HUES48 (cell line): ENCODE measurements at regions not wholly inside any gene's neighbourhood (a gene's known extent, or its start where the extent isn't known, plus 50 kb on each side); places are given as distances from the start of the nearest gene placed in this dataset.

Experiments
- H3K27ac ChIP-seq: one replicate; pipeline ENCODE4 v1.7.0; 2013; ENCODE audit warnings: low read depth, low read length, inconsistent platforms
- H3K27me3 ChIP-seq: 2 replicates; pipeline ENCODE4 v1.6.1; 2013; ENCODE audit warnings: mild to moderate bottlenecking, low read length; ENCODE audit not compliant: control insufficient read depth, insufficient read depth
- H3K36me3 ChIP-seq: 2 replicates; pipeline ENCODE4 v1.6.1; 2013; ENCODE audit warnings: low read length; ENCODE audit not compliant: control insufficient read depth, insufficient read depth
- H3K4me1 ChIP-seq: 2 replicates; pipeline ENCODE4 v1.6.1; 2013; ENCODE audit warnings: mild to moderate bottlenecking, low read length; ENCODE audit not compliant: control insufficient read depth, insufficient read depth
- H3K4me3 ChIP-seq: 2 replicates; pipeline ENCODE4 v1.5.1; 2013; ENCODE audit warnings: mild to moderate bottlenecking, low read depth, low read length
- H3K9ac ChIP-seq: 2 replicates; pipeline ENCODE4 v1.6.1; 2013; ENCODE audit warnings: mild to moderate bottlenecking, low read depth, low read length, moderate library complexity
- H3K9me3 ChIP-seq: 2 replicates; pipeline ENCODE4 v1.6.1; 2013; ENCODE audit warnings: low read length; ENCODE audit not compliant: control insufficient read depth, insufficient read depth

GRCh38 chr14:38808734-38809455 is 294.1 kb downstream of the SEC23A start:
- H3K4me1 ChIP-seq: no peaks in the 10 kb centered on the region
- H3K27ac ChIP-seq: peak overlapping the region; percentile 69
- H3K4me3 ChIP-seq: no peak overlapping the region
- no peaks in the 10 kb centered on the region; the same call in 1 of the 2 replicates for H3K9me3 ChIP-seq
- H3K27me3 ChIP-seq: no peaks in the 10 kb centered on the region
- H3K9ac ChIP-seq: no peak overlapping the region
- no peaks in the 10 kb centered on the region for H3K36me3 ChIP-seq

DNA sequence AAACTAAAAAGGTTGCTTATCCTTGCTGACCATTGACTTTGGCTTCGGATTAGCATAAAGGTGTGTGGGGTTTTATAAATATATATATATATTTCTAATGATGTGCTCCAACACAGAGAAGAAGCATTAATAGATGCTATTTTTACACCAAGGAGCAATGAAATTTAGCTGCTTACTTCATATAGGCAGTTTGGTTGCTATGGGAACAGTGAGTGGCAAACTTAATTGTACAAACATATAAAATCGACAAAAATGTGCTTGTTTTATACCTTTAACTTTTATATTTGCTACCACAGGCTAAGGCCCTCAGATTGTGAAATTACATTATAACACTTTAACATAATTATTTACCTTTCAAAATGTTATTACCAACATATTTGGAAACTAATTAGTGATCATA is 303.4 kb downstream of the SEC23A start:
- no peaks in the 10 kb centered on the region for H3K27me3 ChIP-seq
- H3K9me3 ChIP-seq: no peaks in the 10 kb centered on the region
- H3K36me3 ChIP-seq: no peaks in the 10 kb centered on the region
- H3K9ac ChIP-seq: no peak overlapping the region
- no peak overlapping the region for H3K27ac ChIP-seq
- H3K4me3 ChIP-seq: no peak overlapping the region
- H3K4me1 ChIP-seq: no peaks in the 10 kb centered on the region

- H3K36me3 ChIP-seq: no peaks in the 10 kb centered on the region
- H3K9me3 ChIP-seq: no peaks in the 10 kb centered on the region
- H3K4me1 ChIP-seq: peaks cover 19% of the 10 kb centered on the region
- no peak overlapping the region for H3K27ac ChIP-seq
- no peak overlapping the region for H3K9ac ChIP-seq
- H3K27me3 ChIP-seq: no peaks in the 10 kb centered on the region
- no peak overlapping the region for H3K4me3 ChIP-seq
These were observed 308.4 kb downstream of the SEC23A start for GRCh38 chr14:38794677-38795076.

DNA sequence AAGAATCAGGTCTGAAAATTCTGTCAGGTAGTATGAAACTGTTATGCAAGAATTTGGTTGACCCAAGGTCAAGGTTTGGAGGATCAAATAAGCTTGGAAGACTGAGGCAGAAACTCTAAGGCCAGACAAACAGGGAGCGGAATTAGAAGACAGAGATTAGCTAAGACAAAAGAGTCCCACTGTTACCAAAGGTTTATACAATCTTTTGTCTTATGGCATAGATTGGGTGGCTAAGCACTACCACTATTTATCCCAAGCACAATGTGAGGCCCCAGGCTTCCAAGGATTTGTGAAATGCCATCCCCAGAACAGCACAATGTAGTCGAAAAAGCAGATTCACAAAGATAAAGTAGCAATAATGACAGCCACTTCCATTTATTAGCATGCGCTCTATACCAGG is 311.2 kb downstream of the SEC23A start:
- Histone ChIP-seq H3K27me3 (no peaks in the 10 kb centered on the region), H3K9me3 (no peaks in the 10 kb centered on the region), H3K4me3 (no peak overlapping the region), H3K4me1 (peaks cover 19% of the 10 kb centered on the region), H3K27ac (peak overlapping the region; percentile 66), H3K9ac (no peak overlapping the region), H3K36me3 (no peaks in the 10 kb centered on the region)

- H3K9ac ChIP-seq: no peak overlapping the region
- H3K9me3 ChIP-seq: no peaks in the 10 kb centered on the region
- H3K4me3 ChIP-seq: no peak overlapping the region
- no peaks in the 10 kb centered on the region for H3K27me3 ChIP-seq
- H3K4me1 ChIP-seq: peaks cover 19% of the 10 kb centered on the region
- H3K36me3 ChIP-seq: no peaks in the 10 kb centered on the region
- no peak overlapping the region for H3K27ac ChIP-seq
These were observed 312.1 kb downstream of the SEC23A start for GRCh38 chr14:38790916-38791315.

- Histone ChIP-seq H3K27me3 (no peaks in the 10 kb centered on the region), H3K9me3 (no peaks in the 10 kb centered on the region), H3K36me3 (no peaks in the 10 kb centered on the region), H3K4me3 (no peak overlapping the region), H3K27ac (no peak overlapping the region), H3K9ac (no peak overlapping the region), H3K4me1 (peaks cover 19% of the 10 kb centered on the region)
These were observed 313.2 kb downstream of the SEC23A start for GRCh38 chr14:38789805-38790204.

DNA sequence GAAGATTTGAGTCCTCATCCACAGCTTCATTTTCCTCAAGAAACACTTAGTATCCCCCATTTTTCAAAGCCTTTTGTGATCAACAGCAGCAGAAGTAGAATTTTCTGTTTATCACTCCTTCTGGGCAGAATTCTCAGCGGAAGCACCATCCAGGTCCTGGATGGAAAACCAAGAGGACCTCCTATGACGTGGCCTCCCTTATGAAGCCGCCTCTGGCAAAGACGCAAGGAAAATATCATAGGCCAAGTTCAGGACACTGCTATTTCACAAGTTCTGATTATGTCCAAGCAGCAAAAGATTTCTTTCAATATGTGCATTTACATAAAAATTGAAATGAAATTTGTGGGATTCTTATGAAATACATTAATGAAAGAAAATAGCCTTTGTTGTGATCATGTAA is 315.0 kb downstream of the SEC23A start:
- Histone ChIP-seq H3K36me3 (no peaks in the 10 kb centered on the region), H3K27me3 (no peaks in the 10 kb centered on the region), H3K27ac (no peak overlapping the region), H3K9me3 (no peaks in the 10 kb centered on the region), H3K4me3 (no peak overlapping the region), H3K4me1 (peaks cover 19% of the 10 kb centered on the region), H3K9ac (no peak overlapping the region)

GRCh38 chr14:38786921-38787320 is 316.1 kb downstream of the SEC23A start:
- H3K36me3 ChIP-seq: no peaks in the 10 kb centered on the region
- H3K9ac ChIP-seq: no peak overlapping the region
- H3K27ac ChIP-seq: no peak overlapping the region
- H3K4me1 ChIP-seq: peaks cover 13% of the 10 kb centered on the region
- H3K9me3 ChIP-seq: no peaks in the 10 kb centered on the region
- H3K4me3 ChIP-seq: no peak overlapping the region
- no peaks in the 10 kb centered on the region for H3K27me3 ChIP-seq

DNA sequence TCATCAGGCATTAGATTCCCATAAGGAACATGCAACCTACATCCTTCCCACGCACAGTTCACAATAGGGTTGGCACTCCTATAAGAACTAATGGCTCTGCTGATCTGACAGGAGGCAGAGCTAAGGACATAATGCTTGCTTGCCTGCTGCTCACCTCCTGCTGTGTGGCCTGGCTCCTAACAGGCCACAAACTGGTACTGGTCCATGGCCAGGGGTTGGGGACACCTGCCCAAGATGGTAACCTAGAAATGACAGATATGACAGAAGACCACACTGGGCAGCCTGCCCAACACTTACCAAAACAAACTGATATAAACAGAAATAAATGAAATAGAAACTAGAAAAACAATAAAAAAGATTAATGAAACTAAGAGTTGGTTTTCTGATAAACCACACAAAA is 325.6 kb downstream of the SEC23A start:
- no peaks in the 10 kb centered on the region for H3K9me3 ChIP-seq
- no peak overlapping the region for H3K27ac ChIP-seq
- H3K36me3 ChIP-seq: no peaks in the 10 kb centered on the region
- no peak overlapping the region for H3K4me3 ChIP-seq
- H3K9ac ChIP-seq: no peak overlapping the region
- H3K4me1 ChIP-seq: no peaks in the 10 kb centered on the region
- no peaks in the 10 kb centered on the region for H3K27me3 ChIP-seq

- H3K9ac ChIP-seq: no peak overlapping the region
- H3K4me3 ChIP-seq: no peak overlapping the region
- H3K27ac ChIP-seq: no peak overlapping the region
- no peaks in the 10 kb centered on the region for H3K9me3 ChIP-seq
- H3K27me3 ChIP-seq: no peaks in the 10 kb centered on the region
- H3K36me3 ChIP-seq: no peaks in the 10 kb centered on the region
- no peaks in the 10 kb centered on the region for H3K4me1 ChIP-seq
These were observed 327.0 kb downstream of the SEC23A start for GRCh38 chr14:38775986-38776385.

DNA sequence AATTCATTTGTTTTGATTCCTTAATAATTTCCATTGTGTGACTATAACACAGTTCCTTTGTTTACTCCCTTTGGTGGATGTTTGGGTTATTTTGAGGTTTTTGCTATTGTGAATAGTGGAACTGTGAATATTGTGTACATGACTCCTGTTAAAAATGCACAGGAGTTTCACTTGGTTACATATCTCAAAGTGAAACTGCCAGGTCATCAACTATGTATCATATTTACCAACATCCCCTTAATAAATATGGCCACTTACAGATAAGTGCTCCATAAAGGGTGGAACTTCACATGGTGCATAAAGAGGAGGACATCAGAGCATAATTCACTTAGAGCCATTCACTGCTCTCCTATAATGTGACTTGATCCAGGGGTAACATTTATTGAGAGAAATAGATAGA is 328.9 kb downstream of the SEC23A start:
- Histone ChIP-seq H3K27ac (no peak overlapping the region), H3K36me3 (no peaks in the 10 kb centered on the region), H3K27me3 (no peaks in the 10 kb centered on the region), H3K9me3 (no peaks in the 10 kb centered on the region), H3K4me3 (no peak overlapping the region), H3K4me1 (no peaks in the 10 kb centered on the region), H3K9ac (no peak overlapping the region)
